ENCODE measurements at regions not wholly inside any gene's neighbourhood (a gene's known extent, or its start where the extent isn't known, plus 50 kb on each side); places are given as distances from the start of the nearest gene placed in this dataset.

DNA sequence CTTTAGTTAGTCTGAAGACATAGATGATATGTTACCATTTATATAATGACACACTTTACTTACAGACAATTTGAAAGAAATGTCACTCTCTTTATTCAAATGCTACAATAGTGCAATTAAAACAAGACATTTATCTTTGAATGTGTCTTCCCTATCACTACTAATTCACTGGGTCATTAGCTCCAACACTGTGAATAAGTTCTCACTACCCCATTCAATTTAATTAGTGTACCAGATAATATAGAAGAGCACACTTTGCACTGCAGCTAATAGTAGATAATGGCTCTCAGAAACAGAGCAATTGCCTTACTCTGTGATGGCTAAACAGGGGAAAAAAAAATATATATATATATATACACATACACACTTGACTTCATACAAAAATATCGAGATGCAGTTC lies 497.0 kb downstream of the DTWD2 start:
- TF ChIP-seq POLR2AphosphoS5 (IDR thresholded peaks at IDR 0.05) (no peak), POLR2A (IDR thresholded peaks at IDR 0.05) (no peak), EP300 (IDR thresholded peaks at IDR 0.05) (no peak)
- TF ChIP-seq, protein P1, sequence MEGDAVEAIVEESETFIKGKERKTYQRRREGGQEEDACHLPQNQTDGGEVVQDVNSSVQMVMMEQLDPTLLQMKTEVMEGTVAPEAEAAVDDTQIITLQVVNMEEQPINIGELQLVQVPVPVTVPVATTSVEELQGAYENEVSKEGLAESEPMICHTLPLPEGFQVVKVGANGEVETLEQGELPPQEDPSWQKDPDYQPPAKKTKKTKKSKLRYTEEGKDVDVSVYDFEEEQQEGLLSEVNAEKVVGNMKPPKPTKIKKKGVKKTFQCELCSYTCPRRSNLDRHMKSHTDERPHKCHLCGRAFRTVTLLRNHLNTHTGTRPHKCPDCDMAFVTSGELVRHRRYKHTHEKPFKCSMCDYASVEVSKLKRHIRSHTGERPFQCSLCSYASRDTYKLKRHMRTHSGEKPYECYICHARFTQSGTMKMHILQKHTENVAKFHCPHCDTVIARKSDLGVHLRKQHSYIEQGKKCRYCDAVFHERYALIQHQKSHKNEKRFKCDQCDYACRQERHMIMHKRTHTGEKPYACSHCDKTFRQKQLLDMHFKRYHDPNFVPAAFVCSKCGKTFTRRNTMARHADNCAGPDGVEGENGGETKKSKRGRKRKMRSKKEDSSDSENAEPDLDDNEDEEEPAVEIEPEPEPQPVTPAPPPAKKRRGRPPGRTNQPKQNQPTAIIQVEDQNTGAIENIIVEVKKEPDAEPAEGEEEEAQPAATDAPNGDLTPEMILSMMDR (IDR thresholded peaks at IDR 0.05): no peak
